ENCODE measurements at regions not wholly inside any gene's neighbourhood (a gene's known extent, or its start where the extent isn't known, plus 50 kb on each side); places are given as distances from the start of the nearest gene placed in this dataset.

DNA sequence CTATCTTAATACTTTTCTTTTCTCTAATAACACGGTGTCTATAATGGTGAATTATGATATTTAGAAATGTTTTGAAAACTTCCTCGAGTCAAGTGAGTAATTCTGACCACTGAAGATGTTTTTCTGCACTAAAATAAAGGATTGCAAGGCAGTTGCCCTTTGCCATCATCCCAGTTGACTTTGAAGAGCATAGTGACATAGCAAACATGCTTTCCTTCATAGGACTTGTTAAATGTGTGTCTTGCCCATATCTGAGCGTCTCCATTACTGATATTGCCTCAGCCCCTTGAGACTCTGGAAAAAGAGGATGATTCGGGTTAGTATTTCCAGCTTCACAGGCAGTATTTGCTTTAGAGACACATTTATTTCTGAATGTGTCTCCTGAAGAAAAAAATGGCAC is 125.2 kb upstream of the MCHR2 start:
- TF ChIP-seq POLR2AphosphoS5 (IDR thresholded peaks at IDR 0.05; ENCODE audit: low read depth, low read length) (no peak), FOXP2 (optimal IDR thresholded peaks at IDR 0.05; ENCODE audit: borderline replicate concordance, extremely low read depth, extremely low read length, insufficient read depth) (no peak), TAF1 (IDR thresholded peaks at IDR 0.05; ENCODE audit: borderline replicate concordance, insufficient read depth, low read length) (no peak), SIN3A (IDR thresholded peaks at IDR 0.05; ENCODE audit: borderline replicate concordance, insufficient read depth, low read length) (no peak)
- TF ChIP-seq, protein P1, sequence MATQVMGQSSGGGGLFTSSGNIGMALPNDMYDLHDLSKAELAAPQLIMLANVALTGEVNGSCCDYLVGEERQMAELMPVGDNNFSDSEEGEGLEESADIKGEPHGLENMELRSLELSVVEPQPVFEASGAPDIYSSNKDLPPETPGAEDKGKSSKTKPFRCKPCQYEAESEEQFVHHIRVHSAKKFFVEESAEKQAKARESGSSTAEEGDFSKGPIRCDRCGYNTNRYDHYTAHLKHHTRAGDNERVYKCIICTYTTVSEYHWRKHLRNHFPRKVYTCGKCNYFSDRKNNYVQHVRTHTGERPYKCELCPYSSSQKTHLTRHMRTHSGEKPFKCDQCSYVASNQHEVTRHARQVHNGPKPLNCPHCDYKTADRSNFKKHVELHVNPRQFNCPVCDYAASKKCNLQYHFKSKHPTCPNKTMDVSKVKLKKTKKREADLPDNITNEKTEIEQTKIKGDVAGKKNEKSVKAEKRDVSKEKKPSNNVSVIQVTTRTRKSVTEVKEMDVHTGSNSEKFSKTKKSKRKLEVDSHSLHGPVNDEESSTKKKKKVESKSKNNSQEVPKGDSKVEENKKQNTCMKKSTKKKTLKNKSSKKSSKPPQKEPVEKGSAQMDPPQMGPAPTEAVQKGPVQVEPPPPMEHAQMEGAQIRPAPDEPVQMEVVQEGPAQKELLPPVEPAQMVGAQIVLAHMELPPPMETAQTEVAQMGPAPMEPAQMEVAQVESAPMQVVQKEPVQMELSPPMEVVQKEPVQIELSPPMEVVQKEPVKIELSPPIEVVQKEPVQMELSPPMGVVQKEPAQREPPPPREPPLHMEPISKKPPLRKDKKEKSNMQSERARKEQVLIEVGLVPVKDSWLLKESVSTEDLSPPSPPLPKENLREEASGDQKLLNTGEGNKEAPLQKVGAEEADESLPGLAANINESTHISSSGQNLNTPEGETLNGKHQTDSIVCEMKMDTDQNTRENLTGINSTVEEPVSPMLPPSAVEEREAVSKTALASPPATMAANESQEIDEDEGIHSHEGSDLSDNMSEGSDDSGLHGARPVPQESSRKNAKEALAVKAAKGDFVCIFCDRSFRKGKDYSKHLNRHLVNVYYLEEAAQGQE (IDR thresholded peaks at IDR 0.05; ENCODE audit: insufficient read depth in 1 of 2, low read depth in 2 of 2, low read length in 2 of 2) = no peak

- TF ChIP-seq TAF1 (IDR thresholded peaks at IDR 0.05; ENCODE audit: borderline replicate concordance, insufficient read depth, low read length) (no peak), FOXP2 (optimal IDR thresholded peaks at IDR 0.05; ENCODE audit: borderline replicate concordance, extremely low read depth, extremely low read length, insufficient read depth) (no peak), SIN3A (IDR thresholded peaks at IDR 0.05; ENCODE audit: borderline replicate concordance, insufficient read depth, low read length) (no peak), POLR2AphosphoS5 (IDR thresholded peaks at IDR 0.05; ENCODE audit: low read depth, low read length) (no peak)
- TF ChIP-seq, protein P1 (IDR thresholded peaks at IDR 0.05; ENCODE audit: insufficient read depth in 1 of 2, low read depth in 2 of 2, low read length in 2 of 2) = no peak
Observed at GRCh38 chr6:100118301-100118700, 124.3 kb upstream of the MCHR2 start.

- TF ChIP-seq POLR2AphosphoS5 (IDR thresholded peaks at IDR 0.05; ENCODE audit: low read depth, low read length) (no peak), TAF1 (IDR thresholded peaks at IDR 0.05; ENCODE audit: borderline replicate concordance, insufficient read depth, low read length) (no peak), FOXP2 (optimal IDR thresholded peaks at IDR 0.05; ENCODE audit: borderline replicate concordance, extremely low read depth, extremely low read length, insufficient read depth) (no peak), SIN3A (IDR thresholded peaks at IDR 0.05; ENCODE audit: borderline replicate concordance, insufficient read depth, low read length) (no peak)
- TF ChIP-seq, protein P1 (IDR thresholded peaks at IDR 0.05; ENCODE audit: insufficient read depth in 1 of 2, low read depth in 2 of 2, low read length in 2 of 2) = no peak
Observed at GRCh38 chr6:100117680-100118079, 123.7 kb upstream of the MCHR2 start.

GRCh38 chr6:100116411-100117194 is 122.6 kb upstream of the MCHR2 start:
- TF ChIP-seq TAF1 (IDR thresholded peaks at IDR 0.05; ENCODE audit: borderline replicate concordance, insufficient read depth, low read length) (no peak), POLR2AphosphoS5 (IDR thresholded peaks at IDR 0.05; ENCODE audit: low read depth, low read length) (no peak), SIN3A (IDR thresholded peaks at IDR 0.05; ENCODE audit: borderline replicate concordance, insufficient read depth, low read length) (no peak), FOXP2 (optimal IDR thresholded peaks at IDR 0.05; ENCODE audit: borderline replicate concordance, extremely low read depth, extremely low read length, insufficient read depth) (no peak)
- TF ChIP-seq, protein P1 (IDR thresholded peaks at IDR 0.05; ENCODE audit: insufficient read depth in 1 of 2, low read depth in 2 of 2, low read length in 2 of 2) = no peak
